SK-N-SH (cell line): ENCODE measurements at regions not wholly inside any gene's neighbourhood (a gene's known extent, or its start where the extent isn't known, plus 50 kb on each side); places are given as distances from the start of the nearest gene placed in this dataset.

Source experiments
- CTCF ChIA-PET: fragments of 300-600, 350-600 bp; formaldehyde crosslinking; extraction: SDS; loops from one replicate; lab custom pipeline; 2021; lab: Yijun Ruan, JAX
- POLR2A ChIA-PET: fragments of 350-600 bp; sonication (Branson Sonifier 250); formaldehyde crosslinking; extraction: SDS; loops from one replicate; lab custom pipeline; 2020; ENCODE audit warnings: antibody characterized with exemption, inconsistent platforms; lab: Yijun Ruan, JAX
- DNase-seq: peaks from one replicate; pipeline ENCODE4 v3.0.0; 2012
- H2AFZ ChIP-seq: fragments of 200-600 bp; sonication (generic); 2 replicates; pipeline ENCODE4 v1.8.1; 2016; ENCODE audit warnings: antibody characterized with exemption, mild to moderate bottlenecking, low read depth
- H3F3A ChIP-seq: fragments of 200-600 bp; sonication (generic); replicated peaks from 2 replicates; pipeline ENCODE3; 2016; ENCODE audit warnings: antibody characterized with exemption, mild to moderate bottlenecking; ENCODE audit not compliant: insufficient read depth
- H3K27ac ChIP-seq, 2 experiments: fragments of 200-500 bp in 1 of 2; fragments of 200-600 bp in 1 of 2; sonication (Bioruptor generic) in 1 of 2; sonication (generic), shearing (Covaris generic) in 1 of 2; 2 replicates each; pipeline versions ENCODE4 v1.5.1 to v1.6.1; 2014 to 2016; ENCODE audit warnings: low read depth in 2 of 2, inconsistent platforms in 1 of 2, low read length in 1 of 2, mild to moderate bottlenecking in 1 of 2, mixed read lengths in 1 of 2
- H3K27me3 ChIP-seq: fragments of 200-600 bp; sonication (generic), shearing (Covaris generic); 2 replicates; pipeline ENCODE4 v1.6.1; 2016; ENCODE audit warnings: mixed run types; ENCODE audit not compliant: insufficient read depth
- H3K36me3 ChIP-seq, 2 experiments: fragments of 200-500 bp in 1 of 2; fragments of 200-600 bp in 1 of 2; sonication (Bioruptor generic) in 1 of 2; sonication (generic) in 1 of 2; replicated peaks in 1 of 2; 2 replicates each; pipeline versions ENCODE3 to v1.5.1; 2014 to 2016; ENCODE audit warnings: low read length in 1 of 2, mild to moderate bottlenecking in 1 of 2; ENCODE audit not compliant: insufficient read depth in 2 of 2, control insufficient read depth in 1 of 2
- H3K4me1 ChIP-seq, 2 experiments: fragments of 200-500 bp in 1 of 2; fragments of 200-600 bp in 1 of 2; sonication (Bioruptor generic) in 1 of 2; sonication (generic), shearing (Covaris generic) in 1 of 2; 2 replicates each; pipeline versions ENCODE4 v1.5.1 to v1.6.1; 2014 to 2016; ENCODE audit warnings: low read depth in 1 of 2, low read length in 1 of 2, mixed run types in 1 of 2; ENCODE audit not compliant: insufficient read depth in 2 of 2, control insufficient read depth in 1 of 2
- H3K4me2 ChIP-seq: fragments of 200-600 bp; sonication (generic), shearing (Covaris generic); 2 replicates; pipeline ENCODE4 v1.6.1; 2017; ENCODE audit warnings: mixed run types
- H3K4me3 ChIP-seq, 2 experiments: fragments of 200-500 bp in 1 of 2; fragments of 200-600 bp in 1 of 2; sonication (Bioruptor generic) in 1 of 2; sonication (generic), shearing (Covaris generic) in 1 of 2; 2 replicates each; pipeline versions ENCODE4 v1.5.1 to v1.8.1; 2014 to 2016; ENCODE audit warnings: low read depth in 2 of 2, inconsistent platforms in 1 of 2, low read length in 1 of 2, mild to moderate bottlenecking in 1 of 2, mixed read lengths in 1 of 2, moderate library complexity in 1 of 2
- H3K79me2 ChIP-seq: fragments of 200-600 bp; sonication (generic); 2 replicates; pipeline ENCODE4 v1.8.1; 2017; ENCODE audit warnings: mild to moderate bottlenecking; ENCODE audit not compliant: insufficient read depth
- H3K9ac ChIP-seq: fragments of 200-600 bp; sonication (generic); 2 replicates; pipeline ENCODE4 v1.6.1; 2017; ENCODE audit warnings: mixed run types
- H3K9me2 ChIP-seq: fragments of 200-600 bp; sonication (generic); 2 replicates; pipeline ENCODE4 v1.6.1; 2017; ENCODE audit warnings: mixed run types
- H3K9me3 ChIP-seq: fragments of 200-600 bp; sonication (generic); 2 replicates; pipeline ENCODE4 v1.6.1; 2017; ENCODE audit warnings: mixed run types, mild to moderate bottlenecking, moderate library complexity
- H4K20me1 ChIP-seq: fragments of 200-600 bp; sonication (generic); 2 replicates; pipeline ENCODE4 v1.6.1; 2017; ENCODE audit warnings: mild to moderate bottlenecking, mixed run types; ENCODE audit not compliant: insufficient read depth
- ELF1 ChIP-seq: IDR thresholded peaks from 2 replicates; pipeline ENCODE4 v1.4.0; 2012
- FOXM1 ChIP-seq: IDR thresholded peaks from 2 replicates; pipeline ENCODE4 v1.4.0; 2012; ENCODE audit warnings: low read depth, mild to moderate bottlenecking
- GABPA ChIP-seq: IDR thresholded peaks from 2 replicates; pipeline ENCODE4 v1.4.0; 2012; ENCODE audit warnings: low read depth, mild to moderate bottlenecking
- IRF3 ChIP-seq: fragments of 150-350 bp; IDR thresholded peaks from 2 replicates; pipeline ENCODE4 v1.6.1; 2016; ENCODE audit warnings: mild to moderate bottlenecking, low read depth, low read length
- PBX3 ChIP-seq: IDR thresholded peaks from 2 replicates; pipeline ENCODE4; 2012
- RAD21 ChIP-seq: IDR thresholded peaks from 2 replicates; pipeline ENCODE4 v1.6.1; 2012; ENCODE audit warnings: mild to moderate bottlenecking, low read length
- REST ChIP-seq: IDR thresholded peaks from 2 replicates; pipeline ENCODE4 v1.6.1; 2012; ENCODE audit warnings: mild to moderate bottlenecking, low read depth, low read length, moderate library complexity
- SMC3 ChIP-seq: IDR thresholded peaks from 2 replicates; pipeline ENCODE4 v1.6.1; 2012; ENCODE audit warnings: low read depth, low read length, improper control_type of control experiment
- TCF12 ChIP-seq: IDR thresholded peaks from 2 replicates; pipeline ENCODE4 v1.4.0; 2012
- USF1 ChIP-seq: IDR thresholded peaks from 2 replicates; pipeline ENCODE4 v1.4.0; 2012; ENCODE audit warnings: low read depth, borderline replicate concordance
- USF2 ChIP-seq: fragments of 150-350 bp; IDR thresholded peaks from 2 replicates; pipeline ENCODE4 v1.6.1; 2017; ENCODE audit warnings: antibody characterized with exemption, low read length, low read depth, borderline replicate concordance
- WGBS: methylation state at CpG from one replicate; pipeline ENCODE4 v1.1.6; 2017; ENCODE audit warnings: low lambda C conversion rate; 5-methylcytosine and 5-hydroxymethylcytosine counted together

DNA sequence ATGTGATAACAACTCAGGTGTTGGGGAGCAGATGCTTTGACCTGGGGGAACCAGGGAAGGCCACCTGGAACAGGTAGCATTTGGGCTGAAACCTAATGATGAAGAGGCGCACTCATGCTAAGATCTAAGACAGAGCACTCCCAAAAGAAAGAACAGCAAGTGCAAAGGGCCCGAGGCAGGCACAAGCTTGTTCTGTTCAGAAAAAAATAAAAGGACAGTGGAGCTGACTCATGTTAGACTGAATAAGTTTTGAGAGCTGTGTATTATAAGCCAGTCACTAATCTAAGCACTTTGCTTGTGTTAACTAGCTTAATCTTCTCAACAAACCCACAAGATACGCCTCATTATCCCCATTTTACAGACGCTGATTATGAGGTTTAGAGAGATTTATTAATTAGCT is 90.1 kb downstream of the MATN1 start:
- H3K27ac ChIP-seq: no peak overlapping the region
- no peak overlapping the region for H2AFZ ChIP-seq
- TF ChIP-seq USF2 (no peak), GABPA (no peak), SMC3 (no peak), FOXM1 (no peak), PBX3 (no peak), TCF12 (no peak), REST (no peak), USF1 (no peak), ELF1 (no peak), RAD21 (no peak), IRF3 (no peak)
- peaks cover 0 to 19% of the 10 kb centered on the region in 2 experiments; a peak in 1 of 4 replicates for H3K4me1 ChIP-seq
- H3F3A ChIP-seq: no peaks in the 10 kb centered on the region
- H3K9ac ChIP-seq: no peak overlapping the region
- ChIA-PET CTCF (interaction anchor here (1.7 kb wide), 1 partner anchor 9 kb away, joined by 8 read pairs; no protein-coding TSS in a partner anchor), POLR2A (no interaction called here)
- no peak overlapping the region for H3K4me2 ChIP-seq
- no peaks in the 10 kb centered on the region for H3K79me2 ChIP-seq
- H3K4me3 ChIP-seq: no peak overlapping the region
- H3K27me3 ChIP-seq: no peaks in the 10 kb centered on the region
- 33% methylated on average over 4 of the region's 4 CpGs for WGBS
- no peaks in the 10 kb centered on the region for H4K20me1 ChIP-seq
- no peak for DNase-seq
- no peaks in the 10 kb centered on the region for H3K9me2 ChIP-seq
- H3K9me3 ChIP-seq: no peaks in the 10 kb centered on the region
- H3K36me3 ChIP-seq: no peaks in the 10 kb centered on the region
